GM15510 (cell line): ENCODE measurements at regions not wholly inside any gene's neighbourhood (a gene's known extent, or its start where the extent isn't known, plus 50 kb on each side); places are given as distances from the start of the nearest gene placed in this dataset.

Experiments
- POLR2A ChIP-seq: IDR thresholded peaks from 3 replicates; pipeline ENCODE4 v1.6.1; 2011; ENCODE audit warnings: borderline replicate concordance; ENCODE audit not compliant: insufficient read length; ENCODE audit errors: extremely low read depth

GRCh38 chr10:110355141-110355831, 50.6 kb upstream of the SMNDC1 start:
- peak; percentile 20 for TF ChIP-seq POLR2A

GRCh38 chr10:110355922-110356627, 51.4 kb upstream of the SMNDC1 start:
- TF ChIP-seq POLR2A = peak; percentile 11

- TF ChIP-seq POLR2A = peak; percentile 39
Observed at GRCh38 chr10:110356628-110357245, 52.0 kb upstream of the SMNDC1 start.

GRCh38 chr10:110357252-110357780, 52.6 kb upstream of the SMNDC1 start:
- TF ChIP-seq POLR2A = peak; percentile 52

GRCh38 chr10:110357871-110358270, 53.2 kb upstream of the SMNDC1 start:
- no peak for TF ChIP-seq POLR2A

- no peak for TF ChIP-seq POLR2A
Observed at GRCh38 chr10:110358278-110358677, 53.6 kb upstream of the SMNDC1 start.

- no peak for TF ChIP-seq POLR2A
Observed at GRCh38 chr10:110358869-110359629, 54.3 kb upstream of the SMNDC1 start.

GRCh38 chr10:110360857-110361474, 56.2 kb upstream of the SMNDC1 start:
- no peak for TF ChIP-seq POLR2A

- TF ChIP-seq POLR2A = no peak
Observed at GRCh38 chr10:110361800-110362456, 57.2 kb upstream of the SMNDC1 start.

GRCh38 chr10:110363572-110364411, 59.1 kb upstream of the SMNDC1 start:
- TF ChIP-seq POLR2A = no peak

- no peak for TF ChIP-seq POLR2A
Observed at GRCh38 chr10:110364531-110364937, 59.8 kb upstream of the SMNDC1 start.

GRCh38 chr10:110365356-110366143, 60.8 kb upstream of the SMNDC1 start:
- no peak for TF ChIP-seq POLR2A

- no peak for TF ChIP-seq POLR2A
Observed at GRCh38 chr10:110366635-110367034, 61.9 kb upstream of the SMNDC1 start.

- TF ChIP-seq POLR2A = no peak
Observed at GRCh38 chr10:110368002-110368401, 63.3 kb upstream of the SMNDC1 start.
